IPS-18c (cell line): ENCODE measurements at regions not wholly inside any gene's neighbourhood (a gene's known extent, or its start where the extent isn't known, plus 50 kb on each side); places are given as distances from the start of the nearest gene placed in this dataset.

ENCODE experiments used
- H3K4me3 ChIP-seq: 2 replicates; pipeline ENCODE4 v1.7.0; 2013; ENCODE audit warnings: low read depth, mild to moderate bottlenecking, low read length, moderate library complexity; ENCODE audit not compliant: insufficient read depth
- H3K9me3 ChIP-seq: one replicate; pipeline ENCODE4 v1.6.1; 2013; ENCODE audit warnings: mild to moderate bottlenecking, low read length, moderate library complexity; ENCODE audit not compliant: control insufficient read depth, insufficient read depth

GRCh38 chr5:166367391-166367790, 1924.1 kb upstream of the WWC1 start:
- no peak overlapping the region for H3K4me3 ChIP-seq
- no peaks in the 10 kb centered on the region for H3K9me3 ChIP-seq

DNA sequence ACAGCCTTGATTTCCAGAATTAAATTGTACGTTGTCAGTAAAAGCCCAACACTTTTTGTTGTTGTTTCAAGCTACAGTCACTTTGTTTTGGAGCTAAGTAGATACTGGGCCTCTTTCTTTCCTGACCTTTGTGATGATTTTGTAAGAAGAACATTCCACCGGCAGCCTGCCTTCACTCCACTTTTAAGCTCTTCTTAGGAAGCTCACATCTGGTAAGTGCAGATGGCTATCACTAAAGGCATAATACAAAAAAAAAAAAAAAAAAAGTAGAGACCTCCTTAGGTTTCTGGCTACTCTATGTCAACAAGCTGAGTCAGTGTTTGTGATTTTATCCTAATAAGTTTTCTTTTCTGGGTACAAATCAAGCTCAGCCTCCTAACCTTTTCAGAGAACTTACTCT, 1922.1 kb upstream of the WWC1 start:
- Histone ChIP-seq H3K4me3 (no peak overlapping the region), H3K9me3 (no peaks in the 10 kb centered on the region)

- H3K9me3 ChIP-seq, result no peaks in the 10 kb centered on the region
- H3K4me3 ChIP-seq, result no peak overlapping the region
Observed at GRCh38 chr5:166369807-166370206, 1921.6 kb upstream of the WWC1 start.

- H3K9me3 ChIP-seq, result no peaks in the 10 kb centered on the region
Observed at GRCh38 chr5:166370928-166371690, 1920.3 kb upstream of the WWC1 start.

DNA sequence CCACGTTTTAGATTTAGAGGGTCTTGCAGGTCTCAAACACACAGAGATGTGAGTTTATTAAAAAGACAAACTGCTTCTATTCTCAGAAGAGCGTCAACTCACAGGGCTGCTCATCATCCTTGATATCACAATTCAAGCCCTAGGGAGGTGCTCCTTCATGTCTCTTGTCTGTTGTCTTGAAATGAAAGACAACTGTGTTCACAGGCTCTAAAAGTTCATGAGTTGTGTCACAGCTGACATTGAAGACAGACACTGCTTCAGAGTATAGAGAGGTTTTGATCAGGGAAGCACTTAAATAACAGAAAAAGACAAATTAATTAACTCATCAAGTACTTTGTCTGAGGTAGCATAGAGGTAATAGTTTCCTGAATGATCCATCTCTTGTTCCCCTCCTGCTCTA, 1917.6 kb upstream of the WWC1 start:
- H3K4me3 ChIP-seq, result no peak overlapping the region
- H3K9me3 ChIP-seq, result no peaks in the 10 kb centered on the region

More at GRCh38 chr5:166370928-166371690, 1920.3 kb upstream of the WWC1 start:
- H3K4me3 ChIP-seq, result no peak overlapping the region

- no peaks in the 10 kb centered on the region for H3K9me3 ChIP-seq
- H3K4me3 ChIP-seq, result no peak overlapping the region
Observed at GRCh38 chr5:166377756-166378155, 1913.7 kb upstream of the WWC1 start.

DNA sequence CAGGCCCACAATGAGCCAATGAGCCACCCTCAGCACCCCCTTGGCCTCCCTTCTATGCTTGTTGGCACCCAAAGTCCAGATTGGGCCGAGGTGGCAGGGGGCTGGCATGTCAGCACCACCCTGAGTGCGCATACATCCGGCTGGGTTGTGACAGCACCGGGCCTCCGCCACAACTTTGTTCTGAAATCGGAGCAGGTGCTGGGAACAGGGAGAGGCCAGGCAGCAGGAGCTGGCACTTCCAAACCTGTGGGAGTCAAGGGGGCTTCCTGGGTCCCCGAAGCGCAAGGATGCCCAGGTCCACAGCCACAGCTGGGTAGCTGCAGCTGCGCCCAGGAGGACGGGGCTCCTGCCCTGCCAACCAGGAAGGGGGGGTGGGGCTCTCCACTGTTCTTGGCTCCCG, 1911.9 kb upstream of the WWC1 start:
- H3K4me3 ChIP-seq, result no peak overlapping the region
- H3K9me3 ChIP-seq, result no peaks in the 10 kb centered on the region

DNA sequence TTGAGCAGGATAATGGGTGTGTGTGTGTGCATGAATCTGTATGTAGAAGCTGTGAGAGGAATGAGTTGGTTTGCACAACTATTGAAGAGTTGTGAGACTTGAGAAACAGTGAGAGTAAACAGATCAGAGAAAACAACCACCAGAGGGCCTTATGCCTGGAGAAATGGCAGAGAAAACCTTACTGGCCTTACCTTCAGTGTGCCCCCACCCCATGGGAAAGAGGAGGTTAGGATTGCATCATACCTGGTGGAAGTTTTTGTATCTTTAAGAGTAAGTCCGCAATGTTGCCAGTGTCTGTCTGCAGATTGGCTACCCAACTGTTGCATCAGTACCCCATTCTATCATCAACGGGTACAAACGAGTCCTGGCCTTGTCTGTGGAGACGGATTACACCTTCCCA, 1909.4 kb upstream of the WWC1 start:
- Histone ChIP-seq H3K4me3 (no peak overlapping the region), H3K9me3 (no peaks in the 10 kb centered on the region)

GRCh38 chr5:166398131-166398530, 1893.3 kb upstream of the WWC1 start:
- no peak overlapping the region for H3K4me3 ChIP-seq
- H3K9me3 ChIP-seq, result no peaks in the 10 kb centered on the region

DNA sequence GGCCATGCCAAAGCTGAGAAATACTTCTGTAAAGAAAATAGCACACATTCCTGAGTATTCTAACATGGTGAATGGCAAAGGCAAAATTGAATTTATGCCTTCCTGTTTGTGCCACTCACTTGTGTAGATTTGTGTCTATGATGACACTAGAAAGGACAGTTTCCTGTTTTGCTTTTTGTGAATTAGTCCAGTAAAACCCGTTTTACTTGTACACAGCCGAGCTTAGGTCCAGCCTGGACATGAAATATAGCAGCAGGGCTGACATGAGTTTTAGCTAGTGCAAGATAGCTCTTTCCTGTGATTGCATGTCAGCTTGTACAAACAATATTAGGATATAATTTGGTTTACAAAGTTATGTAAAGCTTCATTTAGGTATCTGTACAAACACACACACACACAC, 1891.7 kb upstream of the WWC1 start:
- no peaks in the 10 kb centered on the region for H3K9me3 ChIP-seq

DNA sequence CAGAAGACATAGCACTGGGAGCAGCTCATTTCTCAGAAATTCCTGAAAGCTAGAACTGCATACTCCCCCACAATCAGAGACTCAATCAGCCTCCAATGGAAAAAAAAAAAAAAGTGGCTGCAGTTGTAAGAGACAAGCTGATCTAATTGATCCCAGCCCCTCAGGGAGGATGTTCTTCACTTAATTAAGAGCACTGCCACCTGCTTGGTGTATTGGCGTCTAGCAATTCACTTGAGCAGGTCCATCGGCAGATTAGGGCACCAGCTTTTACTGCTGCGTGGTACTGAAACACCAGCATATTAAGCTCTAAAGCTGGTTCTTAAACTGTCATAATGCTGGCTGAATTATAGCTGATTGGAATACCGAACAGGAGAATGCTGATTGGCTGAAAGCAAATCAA, 1890.1 kb upstream of the WWC1 start:
- Histone ChIP-seq H3K9me3 (no peaks in the 10 kb centered on the region), H3K4me3 (no peak overlapping the region)

More for the DNA sequence above, 1891.7 kb upstream of the WWC1 start:
- H3K4me3 ChIP-seq, result no peak overlapping the region

DNA sequence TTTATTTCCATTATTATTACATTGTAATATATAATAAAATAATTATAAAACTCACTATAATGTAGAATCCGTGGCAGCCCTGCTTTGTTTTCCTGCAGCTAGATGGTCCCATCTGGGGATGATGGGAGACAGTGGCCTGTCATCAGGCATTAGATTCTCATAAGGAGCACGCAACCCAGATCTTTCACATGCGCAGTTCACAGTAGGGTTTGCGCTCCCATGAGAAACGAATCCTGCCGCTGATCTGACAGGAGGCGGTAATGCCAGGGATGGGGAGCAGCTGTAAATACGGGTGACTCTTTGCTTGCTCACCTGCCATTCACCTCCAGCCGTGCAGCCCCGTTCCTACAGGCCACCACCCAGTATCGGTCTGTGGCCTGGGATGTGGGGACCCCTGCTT, 1879.3 kb upstream of the WWC1 start:
- H3K4me3 ChIP-seq, result no peak overlapping the region
- H3K9me3 ChIP-seq, result no peaks in the 10 kb centered on the region

DNA sequence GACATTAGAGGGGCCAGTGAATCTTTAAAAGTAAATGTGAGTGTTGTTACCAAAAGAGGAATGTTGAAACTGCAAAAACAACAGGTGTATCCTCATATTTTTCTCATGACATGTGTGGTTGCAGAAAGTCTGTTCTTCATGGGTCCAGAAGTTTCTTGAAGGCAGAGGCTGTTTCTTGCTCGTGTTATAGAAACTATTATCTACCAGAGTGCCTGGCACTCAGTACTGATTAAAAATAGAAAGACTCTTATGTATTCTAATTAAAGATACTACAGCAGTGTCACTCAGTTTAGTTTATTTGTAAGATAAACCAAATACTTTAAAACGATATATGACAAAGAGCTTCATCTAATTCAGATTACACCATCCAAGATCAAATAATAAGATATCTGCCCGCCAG, 1864.2 kb upstream of the WWC1 start:
- Histone ChIP-seq H3K9me3 (no peaks in the 10 kb centered on the region), H3K4me3 (no peak overlapping the region)

DNA sequence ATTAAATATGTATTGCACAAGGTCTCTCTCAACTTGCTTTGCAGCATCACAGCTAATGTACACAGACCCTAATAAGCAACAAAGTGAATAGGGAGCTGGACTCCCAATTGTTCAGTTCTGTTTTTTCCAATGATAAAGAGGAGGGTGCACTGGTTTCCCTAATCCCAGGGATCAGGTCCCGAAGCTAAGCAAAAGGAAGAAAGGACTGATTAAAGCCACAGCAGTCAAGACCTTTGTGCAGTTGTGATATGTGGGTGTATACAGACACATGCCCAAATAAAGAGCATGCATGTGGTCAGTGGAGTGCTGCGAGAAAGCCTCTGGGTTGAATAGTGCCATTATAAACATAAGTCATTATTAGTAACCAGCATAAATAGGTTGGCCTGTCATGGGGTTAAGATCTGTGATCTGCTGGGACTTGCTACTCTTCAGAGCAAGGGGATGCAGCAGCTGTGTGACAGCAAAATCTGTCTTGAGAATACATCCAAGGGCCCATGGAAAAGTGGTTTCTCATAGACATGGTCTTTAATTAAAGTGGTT, 1863.1 kb upstream of the WWC1 start:
- Histone ChIP-seq H3K9me3 (no peaks in the 10 kb centered on the region), H3K4me3 (no peak overlapping the region)

DNA sequence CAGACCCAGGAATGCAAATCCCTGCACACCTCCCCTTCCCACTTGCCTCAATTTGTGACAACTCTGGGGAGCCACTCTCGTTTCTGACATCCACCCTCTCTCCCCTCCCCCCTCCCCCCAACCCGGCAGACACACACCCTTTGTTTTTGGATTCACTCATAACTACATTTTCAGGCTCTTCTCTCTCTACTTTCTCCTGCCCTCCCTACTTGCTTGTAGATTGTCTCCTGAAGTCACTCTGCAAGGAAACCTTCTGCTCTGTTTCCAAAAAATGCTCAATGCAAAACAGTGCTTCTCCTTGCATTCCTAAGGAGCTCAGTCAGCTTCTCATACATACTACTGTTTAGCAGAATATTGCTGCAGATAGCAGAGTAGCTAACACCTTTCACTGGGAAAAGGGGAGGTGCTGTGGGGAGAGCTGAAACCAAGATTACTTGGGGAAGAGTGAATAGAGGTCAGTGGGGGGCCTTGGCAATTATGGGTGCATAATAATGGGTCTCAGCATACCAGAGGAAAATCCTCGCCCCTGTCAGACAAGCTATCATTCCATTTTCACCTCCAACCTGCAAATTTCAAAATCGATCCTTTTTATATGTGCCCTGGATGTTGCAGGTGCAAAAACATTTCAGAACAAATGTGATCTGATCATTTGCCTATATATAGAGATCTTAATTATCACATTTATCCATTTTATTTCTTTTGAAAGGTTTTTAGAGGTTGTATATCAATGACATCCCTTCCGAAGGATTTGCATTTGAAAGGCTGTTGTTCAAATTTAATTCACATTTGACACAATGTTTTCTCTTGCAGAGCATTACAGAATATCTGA, 1860.7 kb upstream of the WWC1 start:
- Histone ChIP-seq H3K4me3 (peak overlapping the region; percentile 15; the same call in 1 of the 2 replicates), H3K9me3 (no peaks in the 10 kb centered on the region)

DNA sequence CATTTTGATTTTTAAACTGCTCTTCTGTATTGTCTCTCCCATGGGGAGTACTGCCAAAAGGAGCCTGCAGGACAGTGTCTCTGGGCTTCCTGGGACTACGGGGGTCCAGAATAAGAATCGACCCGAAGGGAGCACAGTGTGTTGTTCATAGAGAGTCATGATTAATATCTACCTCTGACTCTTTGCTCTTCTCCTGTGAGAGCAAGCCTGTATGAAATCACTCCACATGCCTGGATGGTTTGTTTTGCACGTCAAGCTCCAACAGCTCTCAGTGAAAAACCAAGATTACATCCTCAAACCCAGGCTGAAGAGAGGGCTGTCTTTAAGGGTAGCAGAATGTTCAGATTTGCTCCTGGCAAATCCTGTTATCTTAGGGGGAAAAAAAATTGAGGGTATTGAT, 1860.0 kb upstream of the WWC1 start:
- no peaks in the 10 kb centered on the region for H3K9me3 ChIP-seq

DNA sequence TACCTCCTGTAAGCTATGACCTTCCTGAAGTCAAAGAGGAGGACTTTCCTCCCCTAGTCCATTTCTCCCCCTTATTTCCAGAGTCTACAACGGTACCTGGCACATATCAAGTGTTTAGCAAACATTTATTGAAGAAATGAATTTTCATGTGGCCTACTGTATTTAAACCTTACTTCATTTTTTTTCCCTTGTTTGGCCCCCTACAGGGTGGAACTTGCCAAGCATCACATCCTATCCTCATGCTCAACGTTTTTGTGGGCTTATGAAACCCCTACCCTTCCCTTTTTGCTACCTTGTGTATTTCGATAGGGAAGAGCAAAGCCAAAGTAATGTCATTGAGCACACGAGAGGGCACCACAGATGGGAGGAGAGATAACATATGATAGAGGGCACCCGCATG, 1857.8 kb upstream of the WWC1 start:
- no peak overlapping the region; the same call in 1 of the 2 replicates for H3K4me3 ChIP-seq
- H3K9me3 ChIP-seq, result no peaks in the 10 kb centered on the region

More for the DNA sequence above, 1860.0 kb upstream of the WWC1 start:
- H3K4me3 ChIP-seq, result no peak overlapping the region

DNA sequence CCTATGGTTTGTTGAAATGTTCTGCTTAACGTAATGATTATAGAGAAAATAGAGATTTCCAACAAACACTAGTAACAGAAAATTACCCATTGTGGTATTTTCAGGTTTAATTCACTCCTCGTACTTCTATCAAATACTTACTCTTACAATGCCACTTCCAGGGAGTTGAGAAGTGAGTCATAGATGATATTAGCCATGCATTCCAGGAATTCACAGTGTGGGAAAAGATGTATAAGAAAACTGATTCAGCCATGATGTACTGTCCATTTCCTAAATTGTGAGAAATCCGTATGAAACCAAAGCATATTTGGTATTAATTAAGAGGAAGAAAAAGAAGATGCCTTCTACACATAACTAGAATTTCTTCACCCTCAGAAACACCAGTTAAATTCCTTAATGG, 1854.6 kb upstream of the WWC1 start:
- H3K4me3 ChIP-seq, result no peak overlapping the region
- no peaks in the 10 kb centered on the region for H3K9me3 ChIP-seq
